H1 (cell line): ENCODE measurements at regions not wholly inside any gene's neighbourhood (a gene's known extent, or its start where the extent isn't known, plus 50 kb on each side); places are given as distances from the start of the nearest gene placed in this dataset.

Experiments
- CTCF ChIA-PET: fragments of 300-600 bp; sonication (Branson Sonifier 250); formaldehyde crosslinking; loops from one replicate; lab custom pipeline; 2021; ENCODE audit not compliant: partially characterized antibody; lab: Charles Lee
- POLR2A ChIA-PET: fragments of 300-600 bp; sonication (Branson Sonifier 250); formaldehyde crosslinking; loops from one replicate; lab custom pipeline; 2021; ENCODE audit warnings: inconsistent platforms; ENCODE audit not compliant: partially characterized antibody; lab: Charles Lee
- DNase-seq, 2 experiments: peaks; one replicate each; pipeline versions ENCODE4 v3.0.0 to v3.0.0-alpha.2; 2010 to 2022; ENCODE audit warnings: low spot score in 2 of 2, low read depth in 1 of 2, mixed read lengths in 1 of 2
- FAIRE-seq: peaks from 2 replicates; lab custom pipeline; 2011; peaks lifted over from hg19 to GRCh38; lab: Jason Lieb, UNC
- H2AFZ ChIP-seq: 2 replicates; pipeline ENCODE4 v1.8.1; 2012; ENCODE audit warnings: low read length, inconsistent platforms
- H2AK5ac ChIP-seq: 2 replicates; pipeline ENCODE4 v1.6.1; 2013; ENCODE audit warnings: low read depth, low read length
- H2BK120ac ChIP-seq: replicated peaks from 2 replicates; pipeline ENCODE3; 2013; ENCODE audit warnings: low read depth, low read length, inconsistent platforms
- H2BK12ac ChIP-seq: 2 replicates; pipeline ENCODE4 v1.6.1; 2013; ENCODE audit warnings: low read depth, low read length
- H2BK15ac ChIP-seq: 2 replicates; pipeline ENCODE4 v1.6.1; 2013; ENCODE audit warnings: low read length
- H2BK20ac ChIP-seq: 2 replicates; pipeline ENCODE4 v1.6.1; 2013; ENCODE audit warnings: low read length
- H2BK5ac ChIP-seq: 2 replicates; pipeline ENCODE4 v1.6.1; 2013; ENCODE audit warnings: low read depth, low read length
- H3K14ac ChIP-seq: 2 replicates; pipeline ENCODE4 v1.6.1; 2013; ENCODE audit warnings: inconsistent platforms; ENCODE audit not compliant: insufficient read length
- H3K18ac ChIP-seq: 2 replicates; pipeline ENCODE4 v1.6.1; 2013; ENCODE audit warnings: low read length; ENCODE audit errors: extremely low read depth
- H3K23ac ChIP-seq: 2 replicates; pipeline ENCODE4 v1.6.1; 2013; ENCODE audit warnings: inconsistent platforms; ENCODE audit not compliant: insufficient read length
- H3K23me2 ChIP-seq: 2 replicates; pipeline ENCODE4 v1.6.1; 2013; ENCODE audit warnings: low read depth, low read length
- H3K27ac ChIP-seq: 2 replicates; pipeline ENCODE4 v1.6.1; 2011; ENCODE audit warnings: low read depth, low read length, inconsistent platforms
- H3K27me3 ChIP-seq, 4 experiments: replicated peaks in 1 of 4; 1 replicate in 1 of 4; 2 replicates in 3 of 4; pipeline versions ENCODE4 v1.6.1 to v1.8.1; 2011 to 2013; ENCODE audit warnings: low read length in 3 of 4, mild to moderate bottlenecking in 3 of 4, inconsistent platforms in 2 of 4, mixed read lengths in 2 of 4, moderate library complexity in 1 of 4; ENCODE audit not compliant: control insufficient read depth in 3 of 4, insufficient read depth in 3 of 4; ENCODE audit errors: extremely low read depth in 1 of 4
- H3K36me3 ChIP-seq, 4 experiments: 2 replicates each; pipeline versions ENCODE4 v1.6.1 to v1.8.1; 2011 to 2013; ENCODE audit warnings: mild to moderate bottlenecking in 4 of 4, low read length in 3 of 4, moderate library complexity in 2 of 4, control low read depth in 1 of 4, inconsistent platforms in 1 of 4; ENCODE audit not compliant: insufficient read depth in 4 of 4, control insufficient read depth in 2 of 4
- H3K4ac ChIP-seq: replicated peaks from 2 replicates; pipeline ENCODE3; 2013; ENCODE audit warnings: low read length, low read depth, mixed read lengths, inconsistent platforms; ENCODE audit not compliant: insufficient read length
- H3K4me1 ChIP-seq, 4 experiments: replicated peaks in 1 of 4; 1 replicate in 1 of 4; 2 replicates in 3 of 4; pipeline versions ENCODE4 v1.6.1 to v1.8.1; 2011 to 2013; ENCODE audit warnings: low read length in 3 of 4, inconsistent platforms in 2 of 4, mixed read lengths in 1 of 4; ENCODE audit not compliant: insufficient read depth in 4 of 4, control insufficient read depth in 3 of 4
- H3K4me2 ChIP-seq, 2 experiments: 2 replicates each; pipeline versions ENCODE4 v1.6.1 to v1.8.1; 2011 to 2013; ENCODE audit warnings: low read depth in 2 of 2, low read length in 2 of 2, control low read depth in 1 of 2, inconsistent platforms in 1 of 2, mild to moderate bottlenecking in 1 of 2; ENCODE audit not compliant: insufficient read depth in 1 of 2
- H3K4me3 ChIP-seq, 4 experiments: fragments of 200-600, 300-600 bp in 1 of 4; sonication (generic), shearing (Covaris generic), sonication (Bioruptor Twin) in 1 of 4; 2 replicates each; pipeline versions ENCODE4 v1.5.1 to v1.8.1; 2011 to 2016; ENCODE audit warnings: low read length in 4 of 4, low read depth in 3 of 4, control low read depth in 2 of 4, inconsistent platforms in 2 of 4, mild to moderate bottlenecking in 2 of 4, mixed read lengths in 1 of 4, moderate library complexity in 1 of 4; ENCODE audit not compliant: insufficient read depth in 2 of 4; ENCODE audit errors: extremely low read depth in 1 of 4
- H3K56ac ChIP-seq: replicated peaks from 2 replicates; pipeline ENCODE3; 2013; ENCODE audit warnings: low read depth, mild to moderate bottlenecking, mixed read lengths, low read length, inconsistent platforms; ENCODE audit not compliant: insufficient read length
- H3K79me1 ChIP-seq: 2 replicates; pipeline ENCODE4 v1.6.1; 2013; ENCODE audit warnings: low read depth, low read length, control low read depth
- H3K79me2 ChIP-seq, 2 experiments: 2 replicates each; pipeline versions ENCODE4 v1.6.1 to v1.8.1; 2012 to 2013; ENCODE audit warnings: low read length in 2 of 2, mild to moderate bottlenecking in 2 of 2, inconsistent platforms in 1 of 2; ENCODE audit not compliant: insufficient read depth in 2 of 2, control insufficient read depth in 1 of 2
- H3K9ac ChIP-seq, 4 experiments: replicated peaks in 1 of 4; 1 replicate in 1 of 4; 2 replicates in 3 of 4; pipeline versions ENCODE4 v1.6.1 to v1.8.1; 2011 to 2013; ENCODE audit warnings: low read depth in 3 of 4, low read length in 3 of 4, control low read depth in 2 of 4, mild to moderate bottlenecking in 2 of 4, moderate library complexity in 2 of 4, inconsistent platforms in 1 of 4; ENCODE audit errors: extremely low read depth in 1 of 4
- H3K9me3 ChIP-seq, 2 experiments: 2 replicates each; pipeline versions ENCODE4 v1.6.1 to v1.8.1; 2012 to 2013; ENCODE audit warnings: mild to moderate bottlenecking in 2 of 2, moderate library complexity in 2 of 2, control low read depth in 1 of 2, inconsistent platforms in 1 of 2, low read depth in 1 of 2, low read length in 1 of 2, mixed read lengths in 1 of 2; ENCODE audit not compliant: insufficient read depth in 2 of 2
- H4K20me1 ChIP-seq, 2 experiments: replicated peaks in 1 of 2; 2 replicates each; pipeline versions ENCODE3 to v1.8.1; 2011 to 2013; ENCODE audit warnings: inconsistent platforms in 2 of 2, low read length in 2 of 2, mild to moderate bottlenecking in 1 of 2; ENCODE audit not compliant: insufficient read depth in 2 of 2, control insufficient read depth in 1 of 2
- H4K5ac ChIP-seq: 2 replicates; pipeline ENCODE4 v1.6.1; 2013; ENCODE audit warnings: low read length, low read depth, mixed read lengths, inconsistent platforms; ENCODE audit not compliant: insufficient read length
- H4K8ac ChIP-seq: 2 replicates; pipeline ENCODE4 v1.8.0; 2013; ENCODE audit warnings: mild to moderate bottlenecking, moderate library complexity, low read length, inconsistent platforms; ENCODE audit not compliant: insufficient read depth; ENCODE audit errors: extremely low read depth
- H4K91ac ChIP-seq: replicated peaks from 2 replicates; pipeline ENCODE3; 2013; ENCODE audit warnings: low read length, mixed read lengths, inconsistent platforms; ENCODE audit not compliant: insufficient read length
- PHF8 ChIP-seq: fragments of 200-600 bp; sonication (generic); conservative IDR thresholded peaks from 2 replicates; pipeline ENCODE4 v1.7.1; 2012; ENCODE audit warnings: low read depth, mild to moderate bottlenecking, inconsistent platforms, low read length, moderate library complexity
- RAD21 ChIP-seq, 2 experiments: IDR thresholded peaks in 1 of 2; conservative IDR thresholded peaks in 1 of 2; 2 replicates each; pipeline ENCODE4 v1.6.1; 2011; ENCODE audit warnings: low read depth in 2 of 2, low read length in 2 of 2, improper control_type of control experiment in 1 of 2, inconsistent platforms in 1 of 2, mild to moderate bottlenecking in 1 of 2, moderate library complexity in 1 of 2
- WGBS, 2 experiments: shearing (Covaris generic) in 1 of 2; methylation state at CpG; one replicate each; pipeline versions ENCODE4 v1.1.6 to v1.1.7; 2013 to 2015; ENCODE audit warnings: low lambda C conversion rate in 2 of 2, mixed read lengths in 2 of 2, inconsistent platforms in 1 of 2, low coverage in 1 of 2, missing lambda C conversion rate in 1 of 2; ENCODE audit not compliant: insufficient replicate concordance in 2 of 2, insufficient coverage in 1 of 2, insufficient read length in 1 of 2; ENCODE audit errors: extremely low coverage in 1 of 2, missing lambda C conversion rate in 1 of 2; 5-methylcytosine and 5-hydroxymethylcytosine counted together
- TF ChIP-seq, protein P1 (sequence below), 3 experiments: IDR thresholded peaks; 1 replicate in 2 of 3; 2 replicates in 1 of 3; pipeline versions ENCODE4 v1.5.1 to v1.6.1; 2011; ENCODE audit warnings: low read length in 3 of 3, mild to moderate bottlenecking in 3 of 3, inconsistent platforms in 2 of 3, low read depth in 1 of 3, moderate library complexity in 1 of 3; ENCODE audit not compliant: insufficient read depth in 1 of 3; ENCODE audit errors: control extremely low read depth in 1 of 3

DNA sequence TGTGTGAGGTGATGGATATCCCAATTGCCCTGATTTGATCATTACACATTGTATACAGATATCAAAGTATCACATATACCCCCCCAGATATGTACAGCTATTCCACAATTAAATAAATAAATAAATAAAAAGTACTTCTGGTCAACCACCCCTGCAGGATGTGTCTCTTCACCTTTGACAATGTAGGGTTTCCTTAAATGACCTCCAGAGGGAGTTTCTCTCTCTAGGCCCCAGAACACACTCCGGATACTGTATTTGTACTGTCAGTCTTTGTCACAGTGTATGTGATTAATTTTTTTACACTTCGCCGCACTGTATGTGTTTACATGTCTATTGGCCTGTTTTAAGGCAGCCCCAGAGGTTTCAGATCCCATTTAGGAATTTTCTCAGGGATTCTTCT, 123.6 kb downstream of the ADCYAP1R1 start:
- Histone ChIP-seq H3K56ac (no peak overlapping the region), H3K27me3 (no peaks in the 10 kb centered on the region), H2AK5ac (no peak overlapping the region), H3K79me1 (no peaks in the 10 kb centered on the region), H3K27ac (no peak overlapping the region), H3K14ac (no peak overlapping the region), H4K5ac (no peak overlapping the region), H3K23ac (no peak overlapping the region), H3K79me2 (no peaks in the 10 kb centered on the region), H2BK12ac (no peak overlapping the region), H2BK15ac (no peak overlapping the region), H3K36me3 (no peaks in the 10 kb centered on the region), H3K9ac (no peak overlapping the region), H3K9me3 (no peaks in the 10 kb centered on the region), H3K4ac (no peak overlapping the region), H4K20me1 (no peaks in the 10 kb centered on the region), H3K4me2 (no peak overlapping the region), H3K18ac (no peak overlapping the region), H2BK5ac (no peak overlapping the region), H2AFZ (no peak overlapping the region), H3K4me1 (no peaks in the 10 kb centered on the region), H2BK20ac (no peak overlapping the region), H4K8ac (no peak overlapping the region), H3K23me2 (no peaks in the 10 kb centered on the region), H3K4me3 (no peak overlapping the region), H2BK120ac (no peak overlapping the region), H4K91ac (no peak overlapping the region)
- DNase-seq: no peak
- TF ChIP-seq RAD21 (IDR thresholded peaks at IDR 0.05 in 1 of 2, conservative IDR thresholded peaks at IDR 0.05 in 1 of 2; ENCODE audit: low read depth in 2 of 2, low read length in 2 of 2): peak; percentile 32 to 45; a peak in 1 of 4 replicates
- TF ChIP-seq, protein P1, sequence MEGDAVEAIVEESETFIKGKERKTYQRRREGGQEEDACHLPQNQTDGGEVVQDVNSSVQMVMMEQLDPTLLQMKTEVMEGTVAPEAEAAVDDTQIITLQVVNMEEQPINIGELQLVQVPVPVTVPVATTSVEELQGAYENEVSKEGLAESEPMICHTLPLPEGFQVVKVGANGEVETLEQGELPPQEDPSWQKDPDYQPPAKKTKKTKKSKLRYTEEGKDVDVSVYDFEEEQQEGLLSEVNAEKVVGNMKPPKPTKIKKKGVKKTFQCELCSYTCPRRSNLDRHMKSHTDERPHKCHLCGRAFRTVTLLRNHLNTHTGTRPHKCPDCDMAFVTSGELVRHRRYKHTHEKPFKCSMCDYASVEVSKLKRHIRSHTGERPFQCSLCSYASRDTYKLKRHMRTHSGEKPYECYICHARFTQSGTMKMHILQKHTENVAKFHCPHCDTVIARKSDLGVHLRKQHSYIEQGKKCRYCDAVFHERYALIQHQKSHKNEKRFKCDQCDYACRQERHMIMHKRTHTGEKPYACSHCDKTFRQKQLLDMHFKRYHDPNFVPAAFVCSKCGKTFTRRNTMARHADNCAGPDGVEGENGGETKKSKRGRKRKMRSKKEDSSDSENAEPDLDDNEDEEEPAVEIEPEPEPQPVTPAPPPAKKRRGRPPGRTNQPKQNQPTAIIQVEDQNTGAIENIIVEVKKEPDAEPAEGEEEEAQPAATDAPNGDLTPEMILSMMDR (IDR thresholded peaks at IDR 0.05; ENCODE audit: control extremely low read depth in 1 of 3, insufficient read depth in 1 of 3, low read depth in 1 of 3, low read length in 3 of 3): peak in 2 of 3 experiments; percentile 38 to 48; a peak in 2 of 4 replicates
- no peak for TF ChIP-seq PHF8
- 76% methylated on average over 3 of the region's 3 CpGs; no CpG with 5 or more reads in 1 of the 2 experiments for WGBS, 2 experiments
- FAIRE-seq: no peak
- ChIA-PET CTCF (interaction anchor here (0.6 to 2.8 kb wide), 25 partner anchors 9 to 568 kb away, joined by 3 to 9 read pairs (median 4); no protein-coding TSS in a partner anchor), POLR2A (no interaction called here)
